GM23338 (cell line): ENCODE measurements at regions not wholly inside any gene's neighbourhood (a gene's known extent, or its start where the extent isn't known, plus 50 kb on each side); places are given as distances from the start of the nearest gene placed in this dataset.

Experiments
- ATAC-seq: fragments of 200-7000 bp; cut with Tn5 transposase; 3 replicates; pipeline ENCODE4 v1.9.1; 2020
- DNase-seq: peaks from one replicate; pipeline ENCODE4 v3.0.0-alpha.2; 2015; ENCODE audit warnings: low spot score
- H2AFZ ChIP-seq: fragments of 200-600 bp; sonication (generic); 2 replicates; pipeline ENCODE4 v1.8.0; 2016; ENCODE audit warnings: antibody characterized with exemption, mild to moderate bottlenecking, moderate library complexity
- H3F3A ChIP-seq: fragments of 200-600 bp; sonication (generic); replicated peaks from 2 replicates; pipeline ENCODE4 v1.8.0; 2017; ENCODE audit warnings: antibody characterized with exemption, mixed run types, low read depth
- H3K27ac ChIP-seq: fragments of 200-600 bp; sonication (generic); 2 replicates; pipeline ENCODE4 v1.6.1; 2016; ENCODE audit warnings: low read depth
- H3K27me3 ChIP-seq: fragments of 200-600 bp; sonication (generic); 2 replicates; pipeline ENCODE4 v1.8.0; 2016; ENCODE audit warnings: mild to moderate bottlenecking, mixed run types, moderate library complexity; ENCODE audit not compliant: insufficient read depth
- H3K36me3 ChIP-seq: fragments of 200-600 bp; sonication (generic); 2 replicates; pipeline ENCODE4 v1.8.0; 2016; ENCODE audit warnings: mild to moderate bottlenecking; ENCODE audit not compliant: insufficient read depth
- H3K4me1 ChIP-seq: fragments of 200-600 bp; sonication (generic); 2 replicates; pipeline ENCODE4 v1.8.0; 2016; ENCODE audit warnings: mild to moderate bottlenecking, moderate library complexity; ENCODE audit not compliant: insufficient read depth
- H3K4me2 ChIP-seq: fragments of 200-600 bp; sonication (generic); 2 replicates; pipeline ENCODE4 v1.7.1; 2017; ENCODE audit warnings: mixed run types
- H3K4me3 ChIP-seq: fragments of 200-600 bp; sonication (generic); 2 replicates; pipeline ENCODE4 v1.6.1; 2016; ENCODE audit warnings: mixed run types
- H3K79me2 ChIP-seq: fragments of 200-600 bp; sonication (generic); replicated peaks from 2 replicates; pipeline ENCODE4 v1.8.0; 2017; ENCODE audit warnings: mild to moderate bottlenecking; ENCODE audit not compliant: insufficient read depth
- H3K9me2 ChIP-seq: fragments of 200-600 bp; sonication (generic); 2 replicates; pipeline ENCODE4 v1.8.0; 2017; ENCODE audit not compliant: insufficient read depth
- H4K20me1 ChIP-seq: fragments of 200-600 bp; sonication (generic); replicated peaks from 2 replicates; pipeline ENCODE4 v1.8.0; 2017; ENCODE audit warnings: mild to moderate bottlenecking; ENCODE audit not compliant: insufficient read depth
- H3K27ac Mint-ChIP-seq: 2 replicates; pipeline ENCODE4 v1.8.0; 2020; ENCODE audit warnings: inconsistent platforms, mild to moderate bottlenecking, moderate library complexity, mixed read lengths
- H3K27me3 Mint-ChIP-seq: 3 replicates; pipeline ENCODE4 v1.8.0; 2022; ENCODE audit warnings: low read depth, mild to moderate bottlenecking, moderate library complexity, mixed read lengths, inconsistent platforms; ENCODE audit not compliant: insufficient read depth, poor library complexity
- H3K36me3 Mint-ChIP-seq: 3 replicates; pipeline ENCODE4 v1.8.0; 2021; ENCODE audit warnings: low read depth, mild to moderate bottlenecking, inconsistent platforms, moderate library complexity, mixed read lengths
- H3K4me1 Mint-ChIP-seq: 3 replicates; pipeline ENCODE4 v1.8.0; 2020; ENCODE audit warnings: mild to moderate bottlenecking, inconsistent platforms, mixed read lengths
- H3K4me3 Mint-ChIP-seq: 3 replicates; pipeline ENCODE4 v1.8.0; 2021; ENCODE audit warnings: moderate library complexity, mild to moderate bottlenecking, inconsistent platforms, mixed read lengths
- H3K9me3 Mint-ChIP-seq: 3 replicates; pipeline ENCODE4 v1.8.0; 2020; ENCODE audit warnings: moderate library complexity, mild to moderate bottlenecking, inconsistent platforms, mixed read lengths
- CREB1 ChIP-seq: fragments of 250-450 bp; sonication (Bioruptor Pico); IDR thresholded peaks from 2 replicates; pipeline ENCODE4 v1.5.0; 2020; ENCODE audit warnings: low read depth, mild to moderate bottlenecking, moderate library complexity
- ETS1 ChIP-seq: IDR thresholded peaks from 2 replicates; pipeline ENCODE4 v1.6.1; 2016; ENCODE audit warnings: antibody characterized with exemption
- EZH2 ChIP-seq: fragments of 200-600 bp; sonication (generic); IDR thresholded peaks from one replicate; pipeline ENCODE4 v1.8.0; 2017; ENCODE audit warnings: antibody characterized with exemption, mild to moderate bottlenecking, low read depth; ENCODE audit not compliant: unreplicated experiment
- EZH2phosphoT487 ChIP-seq: fragments of 200-600 bp; sonication (generic); IDR thresholded peaks from one replicate; pipeline ENCODE4 v1.8.1; 2018; ENCODE audit warnings: antibody characterized with exemption; ENCODE audit not compliant: unreplicated experiment
- NANOG ChIP-seq: IDR thresholded peaks from 2 replicates; pipeline ENCODE4 v1.6.1; 2016; ENCODE audit warnings: antibody characterized with exemption, borderline replicate concordance
- POLR2AphosphoS5 ChIP-seq: IDR thresholded peaks from 2 replicates; pipeline ENCODE4 v1.6.1; 2016; ENCODE audit warnings: antibody characterized with exemption, low read depth
- REST ChIP-seq: IDR thresholded peaks from one replicate; pipeline ENCODE4 v1.6.1; 2018; ENCODE audit warnings: antibody characterized with exemption; ENCODE audit not compliant: unreplicated experiment
- ZNF114 ChIP-seq: fragments of 250-450 bp; sonication (Bioruptor Pico); IDR thresholded peaks from 2 replicates; pipeline ENCODE4 v1.5.0; 2020; ENCODE audit warnings: mild to moderate bottlenecking, moderate library complexity
- ZNF331 ChIP-seq: fragments of 250-450 bp; sonication (Bioruptor Pico); IDR thresholded peaks from 2 replicates; pipeline ENCODE4 v1.5.0; 2020; ENCODE audit warnings: low read depth, mild to moderate bottlenecking, moderate library complexity

- TF ChIP-seq REST (no peak), ZNF114 (no peak)
Measured at GRCh38 chr1:165992533-165992932, 165.1 kb downstream of the UCK2 start (continued).

- Mint-ChIP-seq H3K4me3 (no peak overlapping the region), H3K36me3 (no peaks in the 10 kb centered on the region), H3K9me3 (no peaks in the 10 kb centered on the region), H3K4me1 (no peaks in the 10 kb centered on the region), H3K27me3 (no peaks in the 10 kb centered on the region), H3K27ac (no peak overlapping the region)
- no peak overlapping the region for H2AFZ ChIP-seq
- H3K4me1 ChIP-seq = no peaks in the 10 kb centered on the region
- ATAC-seq = no peak
- TF ChIP-seq EZH2phosphoT487 (no peak), ZNF331 (CRISPR knock-in tag) (no peak)
- H3K4me2 ChIP-seq = no peak overlapping the region
- no peaks in the 10 kb centered on the region for H3K79me2 ChIP-seq
- no peak for DNase-seq
- no peaks in the 10 kb centered on the region for H3K9me2 ChIP-seq
- no peaks in the 10 kb centered on the region for H3K36me3 ChIP-seq
- no peaks in the 10 kb centered on the region for H3F3A ChIP-seq
- no peak overlapping the region for H3K27ac ChIP-seq
- no peaks in the 10 kb centered on the region for H3K27me3 ChIP-seq
- no peaks in the 10 kb centered on the region for H4K20me1 ChIP-seq
- no peak overlapping the region for H3K4me3 ChIP-seq
Measured at GRCh38 chr1:165994107-165994506, 166.7 kb downstream of the UCK2 start.

- H3K4me3 ChIP-seq = no peak overlapping the region
- ATAC-seq (no peak), DNase-seq (no peak)
- no peaks in the 10 kb centered on the region for H4K20me1 ChIP-seq
- H3K9me3 Mint-ChIP-seq = no peaks in the 10 kb centered on the region; the same call in 2 of the 3 replicates
- no peak overlapping the region for H3K27ac Mint-ChIP-seq
- H3K27ac ChIP-seq = no peak overlapping the region
- no peaks in the 10 kb centered on the region for H3K4me1 Mint-ChIP-seq
- H3K4me3 Mint-ChIP-seq = no peak overlapping the region
- H3K4me2 ChIP-seq = no peak overlapping the region
- no peaks in the 10 kb centered on the region for H3K36me3 Mint-ChIP-seq
- H3F3A ChIP-seq = no peaks in the 10 kb centered on the region
- H3K4me1 ChIP-seq = no peaks in the 10 kb centered on the region
- H3K36me3 ChIP-seq = no peaks in the 10 kb centered on the region
- H2AFZ ChIP-seq = no peak overlapping the region
- TF ChIP-seq NANOG = no peak
- no peak for TF ChIP-seq EZH2
- no peak for TF ChIP-seq CREB1 (CRISPR knock-in tag)
- no peak for TF ChIP-seq POLR2AphosphoS5
- no peak for TF ChIP-seq ETS1
- no peak for TF ChIP-seq EZH2phosphoT487
- no peak for TF ChIP-seq REST
- H3K9me2 ChIP-seq = 0 out of 2 replicates have a peak, but pooled peaks cover 4% of the 10 kb centered on the region
- no peaks in the 10 kb centered on the region for H3K27me3 Mint-ChIP-seq
- H3K27me3 ChIP-seq = no peaks in the 10 kb centered on the region
- no peaks in the 10 kb centered on the region for H3K79me2 ChIP-seq
Measured at GRCh38 chr1:165999826-166000225, 167.0 kb downstream of the FAM78B start.
